ENCODE measurements at regions not wholly inside any gene's neighbourhood (a gene's known extent, or its start where the extent isn't known, plus 50 kb on each side); places are given as distances from the start of the nearest gene placed in this dataset.

DNA sequence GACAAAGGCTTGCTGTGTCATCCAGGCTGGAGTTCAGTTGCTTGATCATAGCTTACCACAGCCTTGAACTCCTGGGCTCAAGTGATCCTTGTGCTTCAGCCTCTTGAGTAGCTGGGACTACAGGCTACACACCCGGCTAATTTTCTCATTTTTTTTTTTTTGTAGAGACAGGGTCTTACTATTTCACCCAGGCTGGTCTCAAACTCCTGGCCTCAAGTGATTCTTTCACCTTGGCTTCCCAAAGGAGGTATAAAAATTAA is 178.0 kb downstream of the MTCL1 start:
- TF ChIP-seq, protein P1, sequence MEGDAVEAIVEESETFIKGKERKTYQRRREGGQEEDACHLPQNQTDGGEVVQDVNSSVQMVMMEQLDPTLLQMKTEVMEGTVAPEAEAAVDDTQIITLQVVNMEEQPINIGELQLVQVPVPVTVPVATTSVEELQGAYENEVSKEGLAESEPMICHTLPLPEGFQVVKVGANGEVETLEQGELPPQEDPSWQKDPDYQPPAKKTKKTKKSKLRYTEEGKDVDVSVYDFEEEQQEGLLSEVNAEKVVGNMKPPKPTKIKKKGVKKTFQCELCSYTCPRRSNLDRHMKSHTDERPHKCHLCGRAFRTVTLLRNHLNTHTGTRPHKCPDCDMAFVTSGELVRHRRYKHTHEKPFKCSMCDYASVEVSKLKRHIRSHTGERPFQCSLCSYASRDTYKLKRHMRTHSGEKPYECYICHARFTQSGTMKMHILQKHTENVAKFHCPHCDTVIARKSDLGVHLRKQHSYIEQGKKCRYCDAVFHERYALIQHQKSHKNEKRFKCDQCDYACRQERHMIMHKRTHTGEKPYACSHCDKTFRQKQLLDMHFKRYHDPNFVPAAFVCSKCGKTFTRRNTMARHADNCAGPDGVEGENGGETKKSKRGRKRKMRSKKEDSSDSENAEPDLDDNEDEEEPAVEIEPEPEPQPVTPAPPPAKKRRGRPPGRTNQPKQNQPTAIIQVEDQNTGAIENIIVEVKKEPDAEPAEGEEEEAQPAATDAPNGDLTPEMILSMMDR (conservative IDR thresholded peaks at IDR 0.05; ENCODE audit: low read length): no peak
- TF ChIP-seq EZH2phosphoT487 (IDR thresholded peaks at IDR 0.05; ENCODE audit: borderline replicate concordance, low read depth, low read length): no peak

Measured in OCI-LY7 (cell line).